GM23338 (cell line): ENCODE measurements at regions not wholly inside any gene's neighbourhood (a gene's known extent, or its start where the extent isn't known, plus 50 kb on each side); places are given as distances from the start of the nearest gene placed in this dataset.

Experiments used
- ATAC-seq: fragments of 200-7000 bp; cut with Tn5 transposase; 3 replicates; pipeline ENCODE4 v1.9.1; 2020
- DNase-seq: peaks from one replicate; pipeline ENCODE4 v3.0.0-alpha.2; 2015; ENCODE audit warnings: low spot score
- H2AFZ ChIP-seq: fragments of 200-600 bp; sonication (generic); 2 replicates; pipeline ENCODE4 v1.8.0; 2016; ENCODE audit warnings: antibody characterized with exemption, mild to moderate bottlenecking, moderate library complexity
- H3F3A ChIP-seq: fragments of 200-600 bp; sonication (generic); replicated peaks from 2 replicates; pipeline ENCODE4 v1.8.0; 2017; ENCODE audit warnings: antibody characterized with exemption, mixed run types, low read depth
- H3K27ac ChIP-seq: fragments of 200-600 bp; sonication (generic); 2 replicates; pipeline ENCODE4 v1.6.1; 2016; ENCODE audit warnings: low read depth
- H3K27me3 ChIP-seq: fragments of 200-600 bp; sonication (generic); 2 replicates; pipeline ENCODE4 v1.8.0; 2016; ENCODE audit warnings: mild to moderate bottlenecking, mixed run types, moderate library complexity; ENCODE audit not compliant: insufficient read depth
- H3K36me3 ChIP-seq: fragments of 200-600 bp; sonication (generic); 2 replicates; pipeline ENCODE4 v1.8.0; 2016; ENCODE audit warnings: mild to moderate bottlenecking; ENCODE audit not compliant: insufficient read depth
- H3K4me1 ChIP-seq: fragments of 200-600 bp; sonication (generic); 2 replicates; pipeline ENCODE4 v1.8.0; 2016; ENCODE audit warnings: mild to moderate bottlenecking, moderate library complexity; ENCODE audit not compliant: insufficient read depth
- H3K4me2 ChIP-seq: fragments of 200-600 bp; sonication (generic); 2 replicates; pipeline ENCODE4 v1.7.1; 2017; ENCODE audit warnings: mixed run types
- H3K4me3 ChIP-seq: fragments of 200-600 bp; sonication (generic); 2 replicates; pipeline ENCODE4 v1.6.1; 2016; ENCODE audit warnings: mixed run types
- H3K79me2 ChIP-seq: fragments of 200-600 bp; sonication (generic); replicated peaks from 2 replicates; pipeline ENCODE4 v1.8.0; 2017; ENCODE audit warnings: mild to moderate bottlenecking; ENCODE audit not compliant: insufficient read depth
- H3K9me2 ChIP-seq: fragments of 200-600 bp; sonication (generic); 2 replicates; pipeline ENCODE4 v1.8.0; 2017; ENCODE audit not compliant: insufficient read depth
- H4K20me1 ChIP-seq: fragments of 200-600 bp; sonication (generic); replicated peaks from 2 replicates; pipeline ENCODE4 v1.8.0; 2017; ENCODE audit warnings: mild to moderate bottlenecking; ENCODE audit not compliant: insufficient read depth
- H3K27ac Mint-ChIP-seq: 2 replicates; pipeline ENCODE4 v1.8.0; 2020; ENCODE audit warnings: inconsistent platforms, mild to moderate bottlenecking, moderate library complexity, mixed read lengths
- H3K27me3 Mint-ChIP-seq: 3 replicates; pipeline ENCODE4 v1.8.0; 2022; ENCODE audit warnings: low read depth, mild to moderate bottlenecking, moderate library complexity, mixed read lengths, inconsistent platforms; ENCODE audit not compliant: insufficient read depth, poor library complexity
- H3K36me3 Mint-ChIP-seq: 3 replicates; pipeline ENCODE4 v1.8.0; 2021; ENCODE audit warnings: low read depth, mild to moderate bottlenecking, inconsistent platforms, moderate library complexity, mixed read lengths
- H3K4me1 Mint-ChIP-seq: 3 replicates; pipeline ENCODE4 v1.8.0; 2020; ENCODE audit warnings: mild to moderate bottlenecking, inconsistent platforms, mixed read lengths
- H3K4me3 Mint-ChIP-seq: 3 replicates; pipeline ENCODE4 v1.8.0; 2021; ENCODE audit warnings: moderate library complexity, mild to moderate bottlenecking, inconsistent platforms, mixed read lengths
- H3K9me3 Mint-ChIP-seq: 3 replicates; pipeline ENCODE4 v1.8.0; 2020; ENCODE audit warnings: moderate library complexity, mild to moderate bottlenecking, inconsistent platforms, mixed read lengths
- CREB1 ChIP-seq: fragments of 250-450 bp; sonication (Bioruptor Pico); IDR thresholded peaks from 2 replicates; pipeline ENCODE4 v1.5.0; 2020; ENCODE audit warnings: low read depth, mild to moderate bottlenecking, moderate library complexity
- CTCF ChIP-seq, 2 experiments: fragments of 200-600 bp in 1 of 2; sonication (generic) in 1 of 2; conservative IDR thresholded peaks; 2 replicates each; pipeline versions ENCODE4 v1.5.1 to v1.6.1; 2016 to 2017; ENCODE audit warnings: antibody characterized with exemption in 2 of 2, low read depth in 2 of 2, mild to moderate bottlenecking in 2 of 2, moderate library complexity in 1 of 2
- EZH2 ChIP-seq: fragments of 200-600 bp; sonication (generic); IDR thresholded peaks from one replicate; pipeline ENCODE4 v1.8.0; 2017; ENCODE audit warnings: antibody characterized with exemption, mild to moderate bottlenecking, low read depth; ENCODE audit not compliant: unreplicated experiment
- NANOG ChIP-seq: IDR thresholded peaks from 2 replicates; pipeline ENCODE4 v1.6.1; 2016; ENCODE audit warnings: antibody characterized with exemption, borderline replicate concordance
- ZNF114 ChIP-seq: fragments of 250-450 bp; sonication (Bioruptor Pico); IDR thresholded peaks from 2 replicates; pipeline ENCODE4 v1.5.0; 2020; ENCODE audit warnings: mild to moderate bottlenecking, moderate library complexity
- ZNF331 ChIP-seq: fragments of 250-450 bp; sonication (Bioruptor Pico); IDR thresholded peaks from 2 replicates; pipeline ENCODE4 v1.5.0; 2020; ENCODE audit warnings: low read depth, mild to moderate bottlenecking, moderate library complexity
- TF ChIP-seq, protein P1 (sequence below): IDR thresholded peaks from one replicate; pipeline ENCODE4 v1.6.1; 2018; ENCODE audit warnings: antibody characterized with exemption; ENCODE audit not compliant: unreplicated experiment

- no peaks in the 10 kb centered on the region for H3K9me2 ChIP-seq
- Mint-ChIP-seq H3K36me3 (no peaks in the 10 kb centered on the region), H3K4me1 (peaks cover 4% of the 10 kb centered on the region; the same call in 2 of the 3 replicates), H3K27ac (no peak overlapping the region), H3K9me3 (no peaks in the 10 kb centered on the region), H3K27me3 (peaks cover 2% of the 10 kb centered on the region), H3K4me3 (no peak overlapping the region)
- ATAC-seq (peak; percentile 88), DNase-seq (peak; percentile 83)
- H3K27me3 ChIP-seq = no peaks in the 10 kb centered on the region
- no peaks in the 10 kb centered on the region for H3K4me1 ChIP-seq
- no peaks in the 10 kb centered on the region for H3K79me2 ChIP-seq
- no peak overlapping the region for H3K4me3 ChIP-seq
- no peaks in the 10 kb centered on the region for H3F3A ChIP-seq
- TF ChIP-seq CTCF (conservative IDR thresholded peaks at IDR 0.05; ENCODE audit: low read depth in 2 of 2) = peak; percentile 74 to 96
- TF ChIP-seq, protein P1, sequence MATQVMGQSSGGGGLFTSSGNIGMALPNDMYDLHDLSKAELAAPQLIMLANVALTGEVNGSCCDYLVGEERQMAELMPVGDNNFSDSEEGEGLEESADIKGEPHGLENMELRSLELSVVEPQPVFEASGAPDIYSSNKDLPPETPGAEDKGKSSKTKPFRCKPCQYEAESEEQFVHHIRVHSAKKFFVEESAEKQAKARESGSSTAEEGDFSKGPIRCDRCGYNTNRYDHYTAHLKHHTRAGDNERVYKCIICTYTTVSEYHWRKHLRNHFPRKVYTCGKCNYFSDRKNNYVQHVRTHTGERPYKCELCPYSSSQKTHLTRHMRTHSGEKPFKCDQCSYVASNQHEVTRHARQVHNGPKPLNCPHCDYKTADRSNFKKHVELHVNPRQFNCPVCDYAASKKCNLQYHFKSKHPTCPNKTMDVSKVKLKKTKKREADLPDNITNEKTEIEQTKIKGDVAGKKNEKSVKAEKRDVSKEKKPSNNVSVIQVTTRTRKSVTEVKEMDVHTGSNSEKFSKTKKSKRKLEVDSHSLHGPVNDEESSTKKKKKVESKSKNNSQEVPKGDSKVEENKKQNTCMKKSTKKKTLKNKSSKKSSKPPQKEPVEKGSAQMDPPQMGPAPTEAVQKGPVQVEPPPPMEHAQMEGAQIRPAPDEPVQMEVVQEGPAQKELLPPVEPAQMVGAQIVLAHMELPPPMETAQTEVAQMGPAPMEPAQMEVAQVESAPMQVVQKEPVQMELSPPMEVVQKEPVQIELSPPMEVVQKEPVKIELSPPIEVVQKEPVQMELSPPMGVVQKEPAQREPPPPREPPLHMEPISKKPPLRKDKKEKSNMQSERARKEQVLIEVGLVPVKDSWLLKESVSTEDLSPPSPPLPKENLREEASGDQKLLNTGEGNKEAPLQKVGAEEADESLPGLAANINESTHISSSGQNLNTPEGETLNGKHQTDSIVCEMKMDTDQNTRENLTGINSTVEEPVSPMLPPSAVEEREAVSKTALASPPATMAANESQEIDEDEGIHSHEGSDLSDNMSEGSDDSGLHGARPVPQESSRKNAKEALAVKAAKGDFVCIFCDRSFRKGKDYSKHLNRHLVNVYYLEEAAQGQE = no peak
- H4K20me1 ChIP-seq = no peaks in the 10 kb centered on the region
- H3K36me3 ChIP-seq = no peaks in the 10 kb centered on the region
- no peak overlapping the region for H2AFZ ChIP-seq
- H3K27ac ChIP-seq = no peak overlapping the region
- H3K4me2 ChIP-seq = no peak overlapping the region
These were observed 60.2 kb upstream of the ACP3 start for GRCh38 chr3:132256989-132257388.

DNA sequence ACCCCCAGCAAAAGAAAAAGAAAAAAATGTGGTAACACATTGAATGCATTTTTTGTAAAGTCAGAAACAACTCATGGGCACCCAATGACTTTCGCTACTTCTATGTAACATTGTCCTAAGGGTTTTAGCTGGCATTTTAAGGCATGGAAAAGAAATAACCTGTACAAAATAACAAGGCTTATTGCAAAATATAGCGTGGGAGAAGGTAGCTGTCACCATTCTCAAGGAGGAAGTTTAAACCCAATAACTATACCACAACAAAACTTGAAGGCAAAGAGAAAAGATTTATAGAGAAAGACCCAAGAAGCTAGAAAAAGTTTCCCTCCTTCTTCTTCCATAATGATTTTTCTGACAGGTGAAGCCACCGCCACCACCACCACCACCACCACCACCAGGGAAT lies 55.7 kb upstream of the ACP3 start:
- Mint-ChIP-seq H3K4me1 (peaks cover 10% of the 10 kb centered on the region; the same call in 2 of the 3 replicates), H3K27me3 (no peaks in the 10 kb centered on the region), H3K4me3 (no peak overlapping the region), H3K9me3 (no peaks in the 10 kb centered on the region), H3K36me3 (no peaks in the 10 kb centered on the region), H3K27ac (no peak overlapping the region)
- Histone ChIP-seq H3K4me1 (no peaks in the 10 kb centered on the region), H3K36me3 (no peaks in the 10 kb centered on the region), H3K27ac (no peak overlapping the region), H2AFZ (no peak overlapping the region), H3K9me2 (peaks cover 4% of the 10 kb centered on the region; the same call in 1 of the 2 replicates), H3F3A (no peaks in the 10 kb centered on the region), H3K27me3 (no peaks in the 10 kb centered on the region), H4K20me1 (no peaks in the 10 kb centered on the region), H3K4me2 (no peak overlapping the region), H3K4me3 (no peak overlapping the region), H3K79me2 (no peaks in the 10 kb centered on the region)
- DNase-seq (no peak), ATAC-seq (no peak)
- TF ChIP-seq EZH2 (no peak), NANOG (no peak), CTCF (conservative IDR thresholded peaks at IDR 0.05; ENCODE audit: low read depth in 2 of 2) (no peak), ZNF331 (no peak), CREB1 (CRISPR knock-in tag) (no peak), ZNF114 (no peak)
